RWPE2 (cell line): ENCODE measurements at regions not wholly inside any gene's neighbourhood (a gene's known extent, or its start where the extent isn't known, plus 50 kb on each side); places are given as distances from the start of the nearest gene placed in this dataset.

Source experiments
- ATAC-seq: fragments of 200-7000 bp; cut with Tn5 transposase; 3 replicates; pipeline ENCODE4 v1.9.1; 2021; ENCODE audit warnings: low read depth
- DNase-seq: peaks from one replicate; pipeline ENCODE4 v3.0.0-alpha.2; 2020; ENCODE audit warnings: low spot score
- H3K27ac ChIP-seq: fragments of 450-650 bp; 2 replicates; pipeline ENCODE4 v1.5.1; 2017; ENCODE audit warnings: mild to moderate bottlenecking; ENCODE audit not compliant: poor library complexity, severe bottlenecking
- H3K27me3 ChIP-seq: fragments of 250-450 bp; sonication (Bioruptor Pico); 2 replicates; pipeline ENCODE4 v1.5.1; 2021; ENCODE audit warnings: mild to moderate bottlenecking, moderate library complexity; ENCODE audit not compliant: insufficient read depth, poor library complexity, severe bottlenecking
- H3K36me3 ChIP-seq: fragments of 250-450 bp; sonication (Bioruptor Pico); 2 replicates; pipeline ENCODE4 v1.5.1; 2020; ENCODE audit warnings: low read depth, mild to moderate bottlenecking, moderate library complexity
- H3K4me1 ChIP-seq: fragments of 250-450 bp; sonication (Bioruptor Pico); 2 replicates; pipeline ENCODE4 v1.5.1; 2021; ENCODE audit warnings: mild to moderate bottlenecking, moderate library complexity; ENCODE audit not compliant: insufficient read depth, poor library complexity, severe bottlenecking
- H3K4me3 ChIP-seq: fragments of 250-450 bp; sonication (Bioruptor Pico); 2 replicates; pipeline ENCODE4 v1.5.1; 2021; ENCODE audit warnings: mild to moderate bottlenecking, moderate library complexity; ENCODE audit not compliant: severe bottlenecking
- H3K9me3 ChIP-seq: fragments of 250-450 bp; sonication (Bioruptor Pico); 2 replicates; pipeline ENCODE4 v1.5.1; 2021; ENCODE audit warnings: mild to moderate bottlenecking, moderate library complexity; ENCODE audit not compliant: severe bottlenecking
- TF ChIP-seq, protein P1 (sequence below): fragments of 450-650 bp; IDR thresholded peaks from one replicate; pipeline ENCODE4 v1.5.1; 2017; ENCODE audit warnings: mild to moderate bottlenecking, moderate library complexity; ENCODE audit not compliant: poor library complexity, severe bottlenecking

DNA sequence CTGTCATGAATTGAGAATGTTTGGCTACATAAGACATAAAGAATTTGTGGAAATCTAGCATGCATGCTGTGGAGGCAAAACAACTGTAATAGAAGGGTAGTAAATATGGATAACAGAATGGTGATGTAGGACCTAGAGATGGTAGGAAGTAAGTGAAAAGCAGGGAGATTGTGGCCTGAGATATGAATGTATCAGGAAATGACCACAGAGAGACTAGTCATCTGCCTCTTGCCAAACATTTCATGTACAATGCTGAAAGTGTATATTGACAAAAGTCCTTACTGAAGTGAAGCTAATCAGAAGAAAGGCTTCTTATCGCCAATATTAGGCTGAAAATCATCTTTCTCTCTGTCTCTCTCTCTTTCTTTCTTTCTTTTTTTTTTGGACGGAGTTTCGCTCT, 873.1 kb upstream of the CTNND2 start:
- Histone ChIP-seq H3K36me3 (no peaks in the 10 kb centered on the region), H3K27ac (no peak overlapping the region), H3K4me3 (no peak overlapping the region), H3K4me1 (no peaks in the 10 kb centered on the region), H3K27me3 (no peaks in the 10 kb centered on the region), H3K9me3 (no peaks in the 10 kb centered on the region)
- ATAC-seq = no peak
- TF ChIP-seq, protein P1, sequence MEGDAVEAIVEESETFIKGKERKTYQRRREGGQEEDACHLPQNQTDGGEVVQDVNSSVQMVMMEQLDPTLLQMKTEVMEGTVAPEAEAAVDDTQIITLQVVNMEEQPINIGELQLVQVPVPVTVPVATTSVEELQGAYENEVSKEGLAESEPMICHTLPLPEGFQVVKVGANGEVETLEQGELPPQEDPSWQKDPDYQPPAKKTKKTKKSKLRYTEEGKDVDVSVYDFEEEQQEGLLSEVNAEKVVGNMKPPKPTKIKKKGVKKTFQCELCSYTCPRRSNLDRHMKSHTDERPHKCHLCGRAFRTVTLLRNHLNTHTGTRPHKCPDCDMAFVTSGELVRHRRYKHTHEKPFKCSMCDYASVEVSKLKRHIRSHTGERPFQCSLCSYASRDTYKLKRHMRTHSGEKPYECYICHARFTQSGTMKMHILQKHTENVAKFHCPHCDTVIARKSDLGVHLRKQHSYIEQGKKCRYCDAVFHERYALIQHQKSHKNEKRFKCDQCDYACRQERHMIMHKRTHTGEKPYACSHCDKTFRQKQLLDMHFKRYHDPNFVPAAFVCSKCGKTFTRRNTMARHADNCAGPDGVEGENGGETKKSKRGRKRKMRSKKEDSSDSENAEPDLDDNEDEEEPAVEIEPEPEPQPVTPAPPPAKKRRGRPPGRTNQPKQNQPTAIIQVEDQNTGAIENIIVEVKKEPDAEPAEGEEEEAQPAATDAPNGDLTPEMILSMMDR = no peak
- DNase-seq = no peak

DNA sequence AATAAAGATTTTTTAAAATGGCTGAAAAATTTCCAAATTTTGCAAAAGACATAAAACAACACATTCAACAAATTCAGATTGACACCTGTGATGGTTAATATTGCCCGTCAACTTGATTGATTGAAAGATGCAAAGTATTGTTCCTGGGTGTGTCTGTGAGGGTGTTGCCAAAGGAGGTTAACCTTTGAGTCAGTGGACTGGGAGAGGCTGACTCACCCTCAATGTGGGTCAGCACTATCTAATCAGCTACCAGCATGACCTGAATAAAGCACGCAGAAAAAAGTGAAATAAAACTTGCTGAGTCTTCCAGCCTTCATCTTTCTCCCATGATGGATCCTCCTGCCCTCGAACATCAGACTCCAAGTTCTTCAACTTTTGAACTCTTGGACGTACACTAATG, 868.0 kb upstream of the CTNND2 start:
- TF ChIP-seq, protein P1 = no peak
- H3K9me3 ChIP-seq = no peaks in the 10 kb centered on the region
- 0 out of 3 replicates have a peak, but pooled peaks have one; percentile 38 for ATAC-seq
- no peak overlapping the region for H3K27ac ChIP-seq
- H3K36me3 ChIP-seq = no peaks in the 10 kb centered on the region
- DNase-seq = no peak
- no peaks in the 10 kb centered on the region for H3K4me1 ChIP-seq
- no peaks in the 10 kb centered on the region for H3K27me3 ChIP-seq
- no peak overlapping the region for H3K4me3 ChIP-seq

DNA sequence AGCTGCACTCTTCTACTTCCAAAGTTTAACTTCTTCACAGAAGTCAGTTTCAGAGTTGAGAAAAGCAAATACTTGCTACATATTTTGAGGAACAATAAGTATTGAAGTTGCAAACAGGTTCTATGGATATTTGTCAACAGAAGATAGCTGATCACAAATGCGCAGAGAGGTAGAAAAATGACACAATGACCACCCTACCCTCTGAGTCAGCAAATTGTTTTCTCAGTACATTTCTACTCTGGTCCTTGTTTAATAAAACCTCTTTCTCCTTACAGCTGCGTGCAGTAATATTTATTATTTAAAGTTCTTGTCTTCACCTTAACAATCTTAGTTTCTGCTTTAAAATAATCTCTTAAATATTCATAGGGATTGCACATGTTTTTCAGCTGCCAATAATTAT, 855.1 kb upstream of the CTNND2 start:
- DNase-seq = no peak
- ATAC-seq = no peak
- no peaks in the 10 kb centered on the region for H3K27me3 ChIP-seq
- H3K9me3 ChIP-seq = no peaks in the 10 kb centered on the region
- H3K4me1 ChIP-seq = no peaks in the 10 kb centered on the region
- TF ChIP-seq, protein P1 = no peak
- no peaks in the 10 kb centered on the region for H3K36me3 ChIP-seq
- H3K4me3 ChIP-seq = no peak overlapping the region
- no peak overlapping the region for H3K27ac ChIP-seq

DNA sequence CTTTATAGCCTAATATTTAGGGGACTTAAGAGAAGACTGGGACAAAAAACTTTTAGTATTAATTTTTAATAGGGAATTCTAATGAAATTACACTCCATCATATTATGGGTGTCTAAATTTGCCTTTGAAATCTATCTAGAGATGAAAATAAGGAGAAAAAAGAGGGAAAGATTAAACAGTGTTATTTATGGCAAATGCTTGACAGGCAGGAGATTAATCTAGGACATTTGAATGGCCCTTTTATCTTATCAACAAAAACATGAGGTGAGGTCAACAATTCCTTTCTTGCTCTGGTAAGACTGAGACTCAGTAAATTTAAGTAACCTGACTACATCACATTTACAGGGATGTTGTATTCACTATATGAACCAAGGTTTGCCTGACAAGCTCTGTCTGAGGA, 852.8 kb upstream of the CTNND2 start:
- no peaks in the 10 kb centered on the region for H3K4me1 ChIP-seq
- no peak for ATAC-seq
- no peak overlapping the region for H3K4me3 ChIP-seq
- H3K9me3 ChIP-seq = no peaks in the 10 kb centered on the region
- TF ChIP-seq, protein P1 = no peak
- H3K27ac ChIP-seq = no peak overlapping the region
- peaks cover 10% of the 10 kb centered on the region for H3K27me3 ChIP-seq
- no peak for DNase-seq
- H3K36me3 ChIP-seq = no peaks in the 10 kb centered on the region

DNA sequence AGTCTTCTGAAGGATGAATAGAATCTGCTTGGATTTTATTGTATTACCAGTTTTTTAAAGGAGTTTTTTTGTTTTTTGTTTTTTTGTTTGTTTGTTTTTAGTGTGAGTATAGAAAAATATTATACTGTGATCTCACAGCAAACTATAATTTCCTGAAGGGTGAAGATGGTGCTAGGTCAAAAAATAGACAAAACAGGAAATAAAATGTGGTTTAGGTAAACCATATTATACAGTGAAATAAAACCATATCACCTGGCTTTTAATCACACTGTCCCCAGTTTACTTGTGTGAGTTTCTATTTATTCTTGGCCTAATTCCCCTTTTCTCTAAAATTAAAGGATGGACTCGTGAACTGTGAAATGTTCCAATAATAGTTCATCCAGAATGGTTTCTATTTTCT, 841.3 kb upstream of the CTNND2 start:
- no peak for DNase-seq
- TF ChIP-seq, protein P1 = no peak
- H3K36me3 ChIP-seq = no peaks in the 10 kb centered on the region
- H3K27ac ChIP-seq = no peak overlapping the region
- no peaks in the 10 kb centered on the region for H3K27me3 ChIP-seq
- no peaks in the 10 kb centered on the region for H3K4me1 ChIP-seq
- ATAC-seq = no peak
- H3K9me3 ChIP-seq = no peaks in the 10 kb centered on the region
- no peak overlapping the region for H3K4me3 ChIP-seq
